Smooth muscle cell (in vitro differentiated cells): ENCODE measurements at regions not wholly inside any gene's neighbourhood (a gene's known extent, or its start where the extent isn't known, plus 50 kb on each side); places are given as distances from the start of the nearest gene placed in this dataset.

Experiments
- DNase-seq: peaks from one replicate; lab custom pipeline; 2025; ENCODE audit not compliant: unreplicated experiment; lab: John Stamatoyannopoulos, UW
- H2AFZ ChIP-seq: fragments of 200-600 bp; sonication (generic); 2 replicates; pipeline ENCODE4 v1.6.0; 2016; ENCODE audit warnings: antibody characterized with exemption, low read depth, mild to moderate bottlenecking
- H3F3A ChIP-seq: fragments of 200-600 bp; sonication (generic); 2 replicates; pipeline ENCODE4 v1.6.0; 2017; ENCODE audit warnings: antibody characterized with exemption, low read depth
- H3K27ac ChIP-seq: fragments of 200-600 bp; sonication (generic); 2 replicates; pipeline ENCODE4 v1.5.1; 2016; ENCODE audit warnings: low read depth, mild to moderate bottlenecking
- H3K27me3 ChIP-seq: fragments of 200-600 bp; sonication (generic); 2 replicates; pipeline ENCODE4 v1.6.1; 2016; ENCODE audit warnings: low read depth, mild to moderate bottlenecking
- H3K36me3 ChIP-seq: fragments of 200-600 bp; sonication (generic); 2 replicates; pipeline ENCODE4 v1.5.1; 2016; ENCODE audit warnings: low read depth
- H3K4me1 ChIP-seq: fragments of 200-600 bp; sonication (generic); 2 replicates; pipeline ENCODE4 v1.5.1; 2016; ENCODE audit warnings: low read depth
- H3K4me2 ChIP-seq: fragments of 200-600 bp; sonication (generic); 2 replicates; pipeline ENCODE4 v1.6.0; 2016; ENCODE audit warnings: mild to moderate bottlenecking
- H3K4me3 ChIP-seq: fragments of 200-600 bp; sonication (generic); 2 replicates; pipeline ENCODE4 v1.5.1; 2016; ENCODE audit warnings: mild to moderate bottlenecking
- H3K79me2 ChIP-seq: fragments of 200-600 bp; sonication (generic); 2 replicates; pipeline ENCODE4 v1.6.0; 2016; ENCODE audit warnings: low read depth, mild to moderate bottlenecking
- H3K9ac ChIP-seq: fragments of 200-600 bp; sonication (generic); 2 replicates; pipeline ENCODE4 v1.6.0; 2016; ENCODE audit warnings: low read depth
- H3K9me3 ChIP-seq: fragments of 200-600 bp; sonication (generic); replicated peaks from 2 replicates; pipeline ENCODE4 v1.5.1; 2016; ENCODE audit warnings: low read depth
- H4K20me1 ChIP-seq: fragments of 200-600 bp; sonication (generic); 2 replicates; pipeline ENCODE4 v1.6.0; 2016; ENCODE audit warnings: low read depth
- WGBS: methylation state at CpG from one replicate; pipeline ENCODE4 v1.1.7; 2016; ENCODE audit warnings: low lambda C conversion rate; 5-methylcytosine and 5-hydroxymethylcytosine counted together
- TF ChIP-seq, protein P1 (sequence below): fragments of 200-600 bp; sonication (generic); IDR thresholded peaks from 2 replicates; pipeline ENCODE4 v1.5.1; 2017; ENCODE audit warnings: borderline replicate concordance, mild to moderate bottlenecking, antibody characterized with exemption; ENCODE audit not compliant: insufficient read depth, poor library complexity, severe bottlenecking

DNA sequence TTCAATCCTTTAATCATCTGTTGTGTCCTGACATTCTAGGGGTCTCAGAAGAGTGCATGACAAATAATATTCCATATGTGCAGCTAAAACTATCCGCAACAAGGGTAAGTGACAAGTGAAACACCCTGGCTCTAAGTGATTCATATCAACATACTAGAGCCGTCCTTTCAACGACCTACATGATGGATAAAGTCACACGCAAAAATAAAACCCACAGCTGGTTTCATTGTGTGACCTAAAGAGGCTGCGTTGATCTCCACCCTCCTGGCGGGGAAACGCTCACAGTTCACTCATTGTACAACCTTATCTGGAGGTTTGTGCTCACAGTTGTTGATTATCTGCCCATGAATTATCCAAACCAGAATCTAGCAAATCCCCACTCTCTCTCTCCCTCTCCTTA, 365.3 kb upstream of the PKN2 start:
- Histone ChIP-seq H2AFZ (no peak overlapping the region), H3K27me3 (no peaks in the 10 kb centered on the region), H3K4me3 (no peak overlapping the region), H3K79me2 (no peaks in the 10 kb centered on the region), H3K4me1 (no peaks in the 10 kb centered on the region), H3K27ac (no peak overlapping the region), H3K9me3 (no peaks in the 10 kb centered on the region), H3K4me2 (no peak overlapping the region), H4K20me1 (no peaks in the 10 kb centered on the region), H3K36me3 (no peaks in the 10 kb centered on the region), H3K9ac (no peak overlapping the region), H3F3A (no peaks in the 10 kb centered on the region)
- TF ChIP-seq, protein P1, sequence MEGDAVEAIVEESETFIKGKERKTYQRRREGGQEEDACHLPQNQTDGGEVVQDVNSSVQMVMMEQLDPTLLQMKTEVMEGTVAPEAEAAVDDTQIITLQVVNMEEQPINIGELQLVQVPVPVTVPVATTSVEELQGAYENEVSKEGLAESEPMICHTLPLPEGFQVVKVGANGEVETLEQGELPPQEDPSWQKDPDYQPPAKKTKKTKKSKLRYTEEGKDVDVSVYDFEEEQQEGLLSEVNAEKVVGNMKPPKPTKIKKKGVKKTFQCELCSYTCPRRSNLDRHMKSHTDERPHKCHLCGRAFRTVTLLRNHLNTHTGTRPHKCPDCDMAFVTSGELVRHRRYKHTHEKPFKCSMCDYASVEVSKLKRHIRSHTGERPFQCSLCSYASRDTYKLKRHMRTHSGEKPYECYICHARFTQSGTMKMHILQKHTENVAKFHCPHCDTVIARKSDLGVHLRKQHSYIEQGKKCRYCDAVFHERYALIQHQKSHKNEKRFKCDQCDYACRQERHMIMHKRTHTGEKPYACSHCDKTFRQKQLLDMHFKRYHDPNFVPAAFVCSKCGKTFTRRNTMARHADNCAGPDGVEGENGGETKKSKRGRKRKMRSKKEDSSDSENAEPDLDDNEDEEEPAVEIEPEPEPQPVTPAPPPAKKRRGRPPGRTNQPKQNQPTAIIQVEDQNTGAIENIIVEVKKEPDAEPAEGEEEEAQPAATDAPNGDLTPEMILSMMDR = no peak
- WGBS = 61% methylated on average over 7 of the region's 7 CpGs
- DNase-seq = no peak

DNA sequence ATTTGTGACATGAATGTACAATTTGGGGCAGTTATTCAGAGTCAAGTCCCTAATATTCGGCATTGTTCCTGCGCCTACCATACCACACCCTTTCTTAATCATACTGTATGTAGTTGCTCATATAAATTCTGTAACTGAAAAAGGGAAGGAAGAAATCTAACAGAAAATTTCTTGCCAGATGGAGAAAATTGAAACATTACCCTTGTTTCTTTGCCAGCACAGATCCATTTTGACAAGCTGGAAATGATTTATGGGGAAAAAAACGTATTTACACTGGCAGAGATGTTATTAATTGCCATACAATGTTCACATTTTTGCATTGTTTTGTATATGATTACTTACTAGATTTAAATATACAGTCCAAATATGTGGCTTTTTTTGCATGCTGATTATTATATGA, 363.8 kb upstream of the PKN2 start:
- H3K36me3 ChIP-seq = no peaks in the 10 kb centered on the region
- no peak overlapping the region for H2AFZ ChIP-seq
- TF ChIP-seq, protein P1 = no peak
- H3K4me2 ChIP-seq = no peak overlapping the region
- no peak for DNase-seq
- H3F3A ChIP-seq = no peaks in the 10 kb centered on the region
- H3K27ac ChIP-seq = no peak overlapping the region
- H3K79me2 ChIP-seq = no peaks in the 10 kb centered on the region
- no peak overlapping the region for H3K9ac ChIP-seq
- WGBS = 92% methylated on average over 3 of the region's 3 CpGs
- no peak overlapping the region for H3K4me3 ChIP-seq
- H3K9me3 ChIP-seq = no peaks in the 10 kb centered on the region
- no peaks in the 10 kb centered on the region for H4K20me1 ChIP-seq
- no peaks in the 10 kb centered on the region for H3K4me1 ChIP-seq
- H3K27me3 ChIP-seq = no peaks in the 10 kb centered on the region

DNA sequence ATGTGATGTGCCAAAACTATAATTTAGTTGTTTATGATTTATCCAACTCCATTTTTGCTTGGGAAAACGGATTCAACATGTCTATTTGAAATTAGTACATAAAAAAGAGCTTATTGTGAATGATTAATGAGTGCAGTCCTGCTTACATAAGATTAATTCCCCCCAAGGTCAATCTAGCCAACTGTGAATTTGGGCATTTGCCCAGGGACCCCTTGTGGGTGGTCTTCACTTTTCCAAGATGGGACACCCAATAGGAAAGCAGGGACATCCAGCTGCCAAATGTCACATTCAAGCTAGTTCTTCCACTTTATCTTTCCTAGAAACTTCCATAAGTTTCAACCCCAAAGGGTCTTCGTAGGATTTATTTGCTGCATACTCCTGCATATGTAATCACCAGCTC, 362.4 kb upstream of the PKN2 start:
- Histone ChIP-seq H4K20me1 (no peaks in the 10 kb centered on the region), H3K27ac (no peak overlapping the region), H3K4me3 (no peak overlapping the region), H3K4me1 (no peaks in the 10 kb centered on the region), H2AFZ (no peak overlapping the region), H3K79me2 (no peaks in the 10 kb centered on the region), H3K36me3 (no peaks in the 10 kb centered on the region), H3K9ac (no peak overlapping the region), H3K27me3 (no peaks in the 10 kb centered on the region), H3K4me2 (no peak overlapping the region), H3F3A (no peaks in the 10 kb centered on the region), H3K9me3 (no peaks in the 10 kb centered on the region)
- TF ChIP-seq, protein P1 = no peak
- no peak for DNase-seq
- WGBS = 90% methylated on average over 2 of the region's 2 CpGs

DNA sequence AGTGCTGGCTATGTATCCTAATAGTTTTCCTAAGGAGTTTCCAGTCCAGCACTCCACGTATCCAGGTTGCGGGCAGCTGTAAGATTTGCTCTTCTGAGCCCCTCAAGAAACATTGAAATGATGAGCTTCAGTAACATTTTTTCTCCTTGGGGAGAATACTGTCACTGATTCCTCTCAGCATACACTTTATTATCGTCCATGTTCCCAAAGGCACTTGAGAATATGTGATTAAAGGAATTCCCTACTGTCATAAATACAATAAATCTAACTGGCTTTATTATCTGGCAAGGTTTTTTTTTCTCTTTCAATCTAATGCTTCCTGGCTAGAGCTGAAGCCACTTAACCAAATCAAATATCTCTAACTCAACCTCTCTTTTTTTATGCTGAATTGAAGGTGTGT, 359.2 kb upstream of the PKN2 start:
- no peaks in the 10 kb centered on the region for H3K27me3 ChIP-seq
- TF ChIP-seq, protein P1 = no peak
- peaks cover 3% of the 10 kb centered on the region for H3K4me1 ChIP-seq
- WGBS = 92% methylated on average over 3 of the region's 3 CpGs
- H3K27ac ChIP-seq = no peak overlapping the region
- no peaks in the 10 kb centered on the region for H3K79me2 ChIP-seq
- H3K9ac ChIP-seq = no peak overlapping the region
- H2AFZ ChIP-seq = no peak overlapping the region
- no peaks in the 10 kb centered on the region for H3K36me3 ChIP-seq
- no peaks in the 10 kb centered on the region for H3K9me3 ChIP-seq
- no peaks in the 10 kb centered on the region for H3F3A ChIP-seq
- no peak for DNase-seq
- no peak overlapping the region for H3K4me3 ChIP-seq
- no peaks in the 10 kb centered on the region for H4K20me1 ChIP-seq
- no peak overlapping the region for H3K4me2 ChIP-seq
